CD14-positive monocyte (primary cell): ENCODE measurements at regions not wholly inside any gene's neighbourhood (a gene's known extent, or its start where the extent isn't known, plus 50 kb on each side); places are given as distances from the start of the nearest gene placed in this dataset.

ENCODE experiments used
- DNase-seq, 3 donors: peaks; one replicate each; pipeline ENCODE4 v3.0.0-alpha.2; 2011 to 2022
- H2AFZ ChIP-seq: 2 replicates; pipeline ENCODE4 v1.6.0; 2012; ENCODE audit warnings: mild to moderate bottlenecking, low read depth, low read length, inconsistent platforms; ENCODE audit not compliant: insufficient read depth, poor library complexity, severe bottlenecking
- H3K27ac ChIP-seq, 2 donors: 1 replicate in 1 of 2; 2 replicates in 1 of 2; pipeline ENCODE4 v1.5.1; 2012 to 2013; ENCODE audit warnings: low read length in 2 of 2, control low read depth in 1 of 2, inconsistent platforms in 1 of 2, low read depth in 1 of 2, mild to moderate bottlenecking in 1 of 2
- H3K27me3 ChIP-seq, 2 donors: one replicate each; pipeline versions ENCODE4 v1.6.0 to v1.6.1; 2011 to 2013; ENCODE audit warnings: low read length in 2 of 2; ENCODE audit not compliant: control insufficient read depth in 2 of 2, insufficient read depth in 2 of 2
- H3K36me3 ChIP-seq, 2 donors: replicated peaks in 1 of 2; 1 replicate in 1 of 2; 2 replicates in 1 of 2; pipeline versions ENCODE4 v1.5.1 to v1.6.1; 2012 to 2013; ENCODE audit warnings: low read length in 2 of 2, control low read depth in 1 of 2, inconsistent platforms in 1 of 2, mild to moderate bottlenecking in 1 of 2; ENCODE audit not compliant: insufficient read depth in 2 of 2, control insufficient read depth in 1 of 2
- H3K4me1 ChIP-seq, 2 donors: 1 replicate in 1 of 2; 2 replicates in 1 of 2; pipeline versions ENCODE4 v1.5.1 to v1.6.1; 2012 to 2013; ENCODE audit warnings: low read length in 2 of 2, control low read depth in 1 of 2, inconsistent platforms in 1 of 2, mild to moderate bottlenecking in 1 of 2, moderate library complexity in 1 of 2; ENCODE audit not compliant: insufficient read depth in 2 of 2, control insufficient read depth in 1 of 2
- H3K4me2 ChIP-seq: replicated peaks from 2 replicates; pipeline ENCODE3; 2012; ENCODE audit warnings: low read length, moderate library complexity, mild to moderate bottlenecking; ENCODE audit not compliant: poor library complexity, severe bottlenecking; ENCODE audit errors: extremely low read depth
- H3K4me3 ChIP-seq, 3 experiments: fragments of 200-600 bp in 1 of 3; sonication (generic) in 1 of 3; replicated peaks in 1 of 3; 1 replicate in 2 of 3; 2 replicates in 1 of 3; pipeline ENCODE4 v1.5.1; 2011 to 2013; ENCODE audit warnings: low read length in 3 of 3, mild to moderate bottlenecking in 3 of 3, control low read depth in 2 of 3, low read depth in 2 of 3, inconsistent platforms in 1 of 3, moderate library complexity in 1 of 3
- H3K79me2 ChIP-seq: 2 replicates; pipeline ENCODE4 v1.6.0; 2012; ENCODE audit warnings: mild to moderate bottlenecking, control low read depth, inconsistent platforms, low read length, moderate library complexity; ENCODE audit not compliant: insufficient read depth
- H3K9ac ChIP-seq: 2 replicates; pipeline ENCODE4 v1.6.0; 2017; ENCODE audit warnings: low read length, mild to moderate bottlenecking; ENCODE audit not compliant: insufficient read depth, poor library complexity, severe bottlenecking
- H3K9me3 ChIP-seq, 2 donors: replicated peaks in 1 of 2; 1 replicate in 1 of 2; 2 replicates in 1 of 2; pipeline versions ENCODE4 v1.5.1 to v1.6.1; 2012 to 2013; ENCODE audit warnings: low read length in 2 of 2, control low read depth in 1 of 2; ENCODE audit not compliant: control insufficient read depth in 1 of 2, insufficient read depth in 1 of 2
- H4K20me1 ChIP-seq: 2 replicates; pipeline ENCODE4 v1.6.0; 2012; ENCODE audit warnings: mild to moderate bottlenecking, low read length, control low read depth, moderate library complexity; ENCODE audit not compliant: insufficient read depth
- H3K27ac Mint-ChIP-seq, 7 donors: one replicate each; pipeline ENCODE4 v1.8.0; 2020; ENCODE audit warnings: mild to moderate bottlenecking in 7 of 7, mixed read lengths in 7 of 7, moderate library complexity in 6 of 7, inconsistent platforms in 2 of 7
- H3K27me3 Mint-ChIP-seq, 3 donors: one replicate each; pipeline ENCODE4 v1.8.0; 2021 to 2022; ENCODE audit warnings: low read depth in 3 of 3, mild to moderate bottlenecking in 3 of 3, mixed read lengths in 3 of 3, moderate library complexity in 3 of 3, inconsistent platforms in 1 of 3
- H3K36me3 Mint-ChIP-seq, 2 donors: one replicate each; pipeline ENCODE4 v1.8.0; 2020; ENCODE audit warnings: mixed read lengths in 2 of 2, inconsistent platforms in 1 of 2, mild to moderate bottlenecking in 1 of 2
- H3K4me1 Mint-ChIP-seq: one replicate; pipeline ENCODE4 v1.8.0; 2020; ENCODE audit warnings: mild to moderate bottlenecking, mixed read lengths
- H3K4me3 Mint-ChIP-seq, 2 donors: one replicate each; pipeline ENCODE4 v1.8.0; 2020; ENCODE audit warnings: mild to moderate bottlenecking in 2 of 2, mixed read lengths in 2 of 2, moderate library complexity in 1 of 2
- H3K9me3 Mint-ChIP-seq, 7 donors: one replicate each; pipeline ENCODE4 v1.8.0; 2020 to 2022; ENCODE audit warnings: mixed read lengths in 7 of 7, mild to moderate bottlenecking in 6 of 7, moderate library complexity in 6 of 7, inconsistent platforms in 2 of 7
- CTCF ChIP-seq: fragments of 200-600 bp; IDR thresholded peaks from one replicate; pipeline ENCODE4 v1.8.0; 2022; ENCODE audit warnings: antibody characterized with exemption, mild to moderate bottlenecking
- WGBS: methylation state at CpG from one replicate; pipeline ENCODE4 v1.1.5; 2013; ENCODE audit warnings: missing lambda C conversion rate; ENCODE audit not compliant: insufficient coverage; 5-methylcytosine and 5-hydroxymethylcytosine counted together
- intact Hi-C, 2 donors: fragments of 100-400 bp; cut with micrococcal nuclease; formaldehyde crosslinking; loops; one replicate each; pipeline versions ENCODE4 v1.15.0 to v1.15.1; 2023

GRCh38 chr2:19496646-19497045, 138.2 kb upstream of the OSR1 start:
- no peak overlapping the region for H3K27ac ChIP-seq

GRCh38 chr2:19494241-19494640, 135.8 kb upstream of the OSR1 start:
- H3K4me2 ChIP-seq = no peak overlapping the region
- H3K27me3 Mint-ChIP-seq = peaks cover 4 to 8% (median 7%) of the 10 kb centered on the region in 3 donors
- H3K4me3 ChIP-seq = no peak overlapping the region
- H3K9me3 Mint-ChIP-seq = peaks cover 0 to 3% (median 0%) of the 10 kb centered on the region in 7 donors
- H3K4me1 Mint-ChIP-seq = no peaks in the 10 kb centered on the region
- intact Hi-C loops = no loop called here
- no peaks in the 10 kb centered on the region for H3K79me2 ChIP-seq
- no peaks in the 10 kb centered on the region for H3K36me3 ChIP-seq
- WGBS = 83% methylated on average over 1 of the region's 4 CpGs
- H4K20me1 ChIP-seq = no peaks in the 10 kb centered on the region
- H3K27me3 ChIP-seq = no peaks in the 10 kb centered on the region
- no peaks in the 10 kb centered on the region for H3K4me1 ChIP-seq
- no peak overlapping the region for H2AFZ ChIP-seq
- H3K9ac ChIP-seq = no peak overlapping the region
- H3K27ac Mint-ChIP-seq = no peak overlapping the region
- no peak overlapping the region for H3K27ac ChIP-seq
- no peak for DNase-seq
- H3K4me3 Mint-ChIP-seq = no peak overlapping the region
- TF ChIP-seq CTCF = no peak
- no peaks in the 10 kb centered on the region for H3K36me3 Mint-ChIP-seq
- no peaks in the 10 kb centered on the region for H3K9me3 ChIP-seq

More at GRCh38 chr2:19496646-19497045, 138.2 kb upstream of the OSR1 start:
- H3K4me1 ChIP-seq = no peaks in the 10 kb centered on the region
- H3K27ac Mint-ChIP-seq = no peak overlapping the region
- H3K4me3 Mint-ChIP-seq = no peak overlapping the region
- H4K20me1 ChIP-seq = no peaks in the 10 kb centered on the region
- H3K27me3 ChIP-seq = no peaks in the 10 kb centered on the region
- H3K27me3 Mint-ChIP-seq = peaks cover 2 to 4% (median 3%) of the 10 kb centered on the region in 3 donors
- H3K4me3 ChIP-seq = no peak overlapping the region
- no peak for TF ChIP-seq CTCF
- H3K79me2 ChIP-seq = no peaks in the 10 kb centered on the region
- WGBS = 86% methylated on average over 5 of the region's 5 CpGs
- H3K9ac ChIP-seq = no peak overlapping the region
- peaks cover 0 to 5% (median 0%) of the 10 kb centered on the region in 7 donors for H3K9me3 Mint-ChIP-seq
- no peak overlapping the region for H2AFZ ChIP-seq
- DNase-seq = no peak
- no peaks in the 10 kb centered on the region for H3K36me3 ChIP-seq
- no peaks in the 10 kb centered on the region for H3K36me3 Mint-ChIP-seq
- no peaks in the 10 kb centered on the region for H3K9me3 ChIP-seq
- no peak overlapping the region for H3K4me2 ChIP-seq
- intact Hi-C loops = no loop called here
- no peaks in the 10 kb centered on the region for H3K4me1 Mint-ChIP-seq
